ENCODE measurements at regions not wholly inside any gene's neighbourhood (a gene's known extent, or its start where the extent isn't known, plus 50 kb on each side); places are given as distances from the start of the nearest gene placed in this dataset.

DNA sequence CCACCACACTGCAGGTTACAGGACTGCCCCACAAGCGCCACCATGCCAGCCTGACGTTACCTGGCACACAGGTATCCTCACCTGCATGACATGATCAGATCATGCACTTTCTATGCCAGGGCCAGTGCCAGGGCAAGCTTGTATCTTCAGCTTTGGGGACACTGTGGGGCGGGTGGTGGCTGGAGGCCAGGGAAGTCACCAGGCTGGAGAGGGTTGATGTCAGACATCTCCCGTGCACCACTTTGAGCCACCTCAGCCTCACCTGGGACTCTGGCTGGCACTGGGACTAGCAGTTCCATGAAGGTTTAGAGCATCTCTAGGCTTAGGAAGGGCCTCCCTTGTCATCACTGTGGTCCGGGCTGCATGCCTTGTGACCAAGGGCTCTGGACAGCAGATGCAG, 97.2 kb downstream of the WTIP start:
- TF ChIP-seq CTCF (IDR thresholded peaks at IDR 0.05) (no peak), NRF1 (IDR thresholded peaks at IDR 0.05; ENCODE audit: low read depth, low read length) (no peak), FOXM1 (IDR thresholded peaks at IDR 0.05; ENCODE audit: low read depth) (no peak)
